ENCODE measurements at regions not wholly inside any gene's neighbourhood (a gene's known extent, or its start where the extent isn't known, plus 50 kb on each side); places are given as distances from the start of the nearest gene placed in this dataset.
A peak's percentile ranks its signal among the peaks of the same experiment; 100 is the strongest.

GRCh38 chr17:77343031-77343800 lies 202.4 kb downstream of the SEC14L1 start:
- DNase-seq: peak; percentile 20

GRCh38 chr17:77344038-77344437 lies 203.3 kb downstream of the SEC14L1 start:
- DNase-seq: no peak

GRCh38 chr17:77345260-77345910 lies 204.6 kb downstream of the SEC14L1 start:
- DNase-seq: no peak

- DNase-seq: no peak
These were observed 206.0 kb downstream of the SEC14L1 start for GRCh38 chr17:77346765-77347164.

GRCh38 chr17:77347544-77347943 lies 206.8 kb downstream of the SEC14L1 start:
- DNase-seq: no peak

- DNase-seq: no peak
These were observed 209.4 kb downstream of the SEC14L1 start for GRCh38 chr17:77349976-77350830.

- no peak for DNase-seq
These were observed 211.7 kb downstream of the SEC14L1 start for GRCh38 chr17:77352441-77352840.

GRCh38 chr17:77352996-77353395 lies 212.2 kb downstream of the SEC14L1 start:
- DNase-seq: no peak

GRCh38 chr17:77353684-77354419 lies 213.1 kb downstream of the SEC14L1 start:
- no peak for DNase-seq

GRCh38 chr17:77354420-77354669 lies 213.6 kb downstream of the SEC14L1 start:
- no peak for DNase-seq

GRCh38 chr17:77354670-77355455 lies 214.1 kb downstream of the SEC14L1 start:
- no peak for DNase-seq

GRCh38 chr17:77356109-77356689 lies 215.4 kb downstream of the SEC14L1 start:
- no peak for DNase-seq

- DNase-seq: no peak
These were observed 216.0 kb downstream of the SEC14L1 start for GRCh38 chr17:77356690-77357201.

GRCh38 chr17:77358801-77359200 lies 218.0 kb downstream of the SEC14L1 start:
- no peak for DNase-seq

GRCh38 chr17:77359236-77359635 lies 218.5 kb downstream of the SEC14L1 start:
- DNase-seq: no peak

- no peak for DNase-seq
These were observed 221.3 kb downstream of the SEC14L1 start for GRCh38 chr17:77361986-77362620.

- peak; percentile 29 for DNase-seq
These were observed 223.1 kb downstream of the SEC14L1 start for GRCh38 chr17:77363821-77364361.

- DNase-seq: no peak
These were observed 223.7 kb downstream of the SEC14L1 start for GRCh38 chr17:77364381-77364911.

- no peak for DNase-seq
These were observed 224.3 kb downstream of the SEC14L1 start for GRCh38 chr17:77364941-77365583.

GRCh38 chr17:77365584-77366186 lies 224.9 kb downstream of the SEC14L1 start:
- DNase-seq: no peak
